Endothelial cell of umbilical vein (primary cell): ENCODE measurements at regions not wholly inside any gene's neighbourhood (a gene's known extent, or its start where the extent isn't known, plus 50 kb on each side); places are given as distances from the start of the nearest gene placed in this dataset.

ENCODE experiments used
- BruUV-seq: library from RNA; stranded (reverse); fragments of 400-500 nt; replicated peaks from 2 replicates; lab custom pipeline; 2021; lab: Mats Ljungman, UMichigan
- CTCF ChIA-PET: fragments of 300-600, 350-600 bp; sonication (Branson Sonifier 250); formaldehyde crosslinking; loops from one replicate; lab custom pipeline; 2021; ENCODE audit warnings: antibody characterized with exemption, inconsistent platforms; lab: Charles Lee
- POLR2A ChIA-PET: fragments of 300-600, 350-600 bp; sonication (Branson Sonifier 250); formaldehyde crosslinking; loops from one replicate; lab custom pipeline; 2021; ENCODE audit warnings: antibody characterized with exemption, inconsistent platforms; lab: Charles Lee
- DNase-seq: peaks from one replicate; pipeline ENCODE4 v3.0.0-alpha.2; 2011; ENCODE audit warnings: low read depth, low spot score
- FAIRE-seq: peaks from 2 replicates; lab custom pipeline; 2011; peaks lifted over from hg19 to GRCh38; lab: Jason Lieb, UNC
- H2AFZ ChIP-seq: 2 replicates; pipeline ENCODE4 v1.6.0; 2012; ENCODE audit warnings: low read depth, low read length, control low read depth, inconsistent platforms
- H3K27ac ChIP-seq: 2 replicates; pipeline ENCODE4 v1.5.1; 2011; ENCODE audit warnings: low read depth, mild to moderate bottlenecking, control low read depth, low read length, moderate library complexity; ENCODE audit not compliant: insufficient read depth
- H3K27me3 ChIP-seq, 2 experiments: 2 replicates each; pipeline versions ENCODE4 v1.6.0 to v1.6.1; 2011; ENCODE audit warnings: low read length in 2 of 2, mixed read lengths in 1 of 2; ENCODE audit not compliant: control insufficient read depth in 2 of 2, insufficient read depth in 2 of 2
- H3K36me3 ChIP-seq, 2 experiments: 2 replicates in 1 of 2; 3 replicates in 1 of 2; pipeline ENCODE4 v1.5.1; 2011; ENCODE audit warnings: low read length in 2 of 2, mild to moderate bottlenecking in 1 of 2, moderate library complexity in 1 of 2; ENCODE audit not compliant: control insufficient read depth in 2 of 2, insufficient read depth in 2 of 2; ENCODE audit errors: extremely low read depth in 1 of 2
- H3K4me1 ChIP-seq: 3 replicates; pipeline ENCODE4 v1.5.1; 2011; ENCODE audit warnings: mild to moderate bottlenecking, low read length; ENCODE audit not compliant: control insufficient read depth, insufficient read depth; ENCODE audit errors: extremely low read depth
- H3K4me2 ChIP-seq: 2 replicates; pipeline ENCODE4 v1.6.1; 2011; ENCODE audit warnings: low read length, control low read depth, mixed read lengths; ENCODE audit not compliant: insufficient read depth
- H3K4me3 ChIP-seq, 3 experiments: fragments of 200-600 bp in 1 of 3; sonication (generic), shearing (Covaris generic) in 1 of 3; replicated peaks in 1 of 3; 2 replicates each; pipeline ENCODE4 v1.5.1; 2011 to 2016; ENCODE audit warnings: control low read depth in 3 of 3, low read length in 3 of 3, mild to moderate bottlenecking in 2 of 3, inconsistent platforms in 1 of 3, low read depth in 1 of 3, moderate library complexity in 1 of 3; ENCODE audit not compliant: insufficient read depth in 1 of 3
- H3K79me2 ChIP-seq: 2 replicates; pipeline ENCODE4 v1.6.0; 2012; ENCODE audit warnings: low read length, inconsistent platforms; ENCODE audit not compliant: control insufficient read depth, insufficient read depth
- H3K9ac ChIP-seq: replicated peaks from 2 replicates; pipeline ENCODE3; 2011; ENCODE audit warnings: low read length, control low read depth; ENCODE audit not compliant: insufficient read depth; ENCODE audit errors: extremely low read depth
- H3K9me1 ChIP-seq: replicated peaks from 3 replicates; pipeline ENCODE4 v1.6.0; 2011; ENCODE audit warnings: mild to moderate bottlenecking, low read length; ENCODE audit not compliant: control insufficient read depth, insufficient read depth; ENCODE audit errors: extremely low read depth
- H3K9me3 ChIP-seq: replicated peaks from 2 replicates; pipeline ENCODE4 v1.5.1; 2012; ENCODE audit warnings: low read length, inconsistent platforms; ENCODE audit not compliant: control insufficient read depth, insufficient read depth
- H4K20me1 ChIP-seq: replicated peaks from 2 replicates; pipeline ENCODE3; 2011; ENCODE audit warnings: mild to moderate bottlenecking, low read length; ENCODE audit not compliant: control insufficient read depth, insufficient read depth; ENCODE audit errors: extremely low read depth
- EZH2 ChIP-seq: IDR thresholded peaks from 2 replicates; pipeline ENCODE4 v1.6.1; 2012; ENCODE audit warnings: borderline replicate concordance, low read depth, mild to moderate bottlenecking, moderate library complexity, low read length, inconsistent platforms; ENCODE audit not compliant: severe bottlenecking
- FOS ChIP-seq: IDR thresholded peaks from 2 replicates; pipeline ENCODE4 v1.6.1; 2011; ENCODE audit warnings: mild to moderate bottlenecking, low read length, moderate library complexity, borderline replicate concordance; ENCODE audit not compliant: insufficient read depth
- GATA2 ChIP-seq: IDR thresholded peaks from 2 replicates; pipeline ENCODE4 v1.7.0; 2011; ENCODE audit warnings: low read depth, mild to moderate bottlenecking, moderate library complexity, mixed read lengths, low read length; ENCODE audit not compliant: insufficient read length, insufficient read depth
- JUN ChIP-seq: IDR thresholded peaks from 2 replicates; pipeline ENCODE4 v1.6.1; 2011; ENCODE audit warnings: borderline replicate concordance, low read depth; ENCODE audit not compliant: insufficient read length, insufficient read depth
- MYC ChIP-seq: IDR thresholded peaks from one replicate; pipeline ENCODE4 v1.6.1; 2011; ENCODE audit warnings: mild to moderate bottlenecking, low read depth, low read length
- POLR2A ChIP-seq: IDR thresholded peaks from 2 replicates; pipeline ENCODE4 v1.6.1; 2012; ENCODE audit warnings: low read depth, mild to moderate bottlenecking, control low read depth, low read length
- POLR2AphosphoS5 ChIP-seq: IDR thresholded peaks from 2 replicates; pipeline ENCODE4 v1.6.1; 2012; ENCODE audit warnings: low read depth, mild to moderate bottlenecking, control low read depth, low read length, moderate library complexity; ENCODE audit not compliant: insufficient read depth
- dilution Hi-C: fragments of 300-500 bp; cut with MboI; formaldehyde crosslinking; loops from one replicate; pipeline ENCODE4 v1.15.0; 2019; ENCODE audit warnings: low sequenced_read_pairs; ENCODE audit not compliant: extremely low pct_ligation_motif_present
- intact Hi-C: fragments of 100-400 bp; cut with micrococcal nuclease; formaldehyde crosslinking; loops from one replicate; pipeline ENCODE4 v1.10.0; 2022
- TF ChIP-seq, protein P1 (sequence below), 2 donors: IDR thresholded peaks; 1 replicate in 1 of 2; 2 replicates in 1 of 2; pipeline ENCODE4 v1.5.1; 2011; ENCODE audit warnings: low read length in 2 of 2, mild to moderate bottlenecking in 2 of 2, moderate library complexity in 2 of 2, control low read depth in 1 of 2, inconsistent platforms in 1 of 2, low read depth in 1 of 2; ENCODE audit not compliant: insufficient read depth in 1 of 2; ENCODE audit errors: extremely low read depth in 1 of 2
- TF ChIP-seq, protein P2 (sequence below): IDR thresholded peaks from 2 replicates; pipeline ENCODE4 v1.6.1; 2011; ENCODE audit not compliant: insufficient read depth, insufficient read length

DNA sequence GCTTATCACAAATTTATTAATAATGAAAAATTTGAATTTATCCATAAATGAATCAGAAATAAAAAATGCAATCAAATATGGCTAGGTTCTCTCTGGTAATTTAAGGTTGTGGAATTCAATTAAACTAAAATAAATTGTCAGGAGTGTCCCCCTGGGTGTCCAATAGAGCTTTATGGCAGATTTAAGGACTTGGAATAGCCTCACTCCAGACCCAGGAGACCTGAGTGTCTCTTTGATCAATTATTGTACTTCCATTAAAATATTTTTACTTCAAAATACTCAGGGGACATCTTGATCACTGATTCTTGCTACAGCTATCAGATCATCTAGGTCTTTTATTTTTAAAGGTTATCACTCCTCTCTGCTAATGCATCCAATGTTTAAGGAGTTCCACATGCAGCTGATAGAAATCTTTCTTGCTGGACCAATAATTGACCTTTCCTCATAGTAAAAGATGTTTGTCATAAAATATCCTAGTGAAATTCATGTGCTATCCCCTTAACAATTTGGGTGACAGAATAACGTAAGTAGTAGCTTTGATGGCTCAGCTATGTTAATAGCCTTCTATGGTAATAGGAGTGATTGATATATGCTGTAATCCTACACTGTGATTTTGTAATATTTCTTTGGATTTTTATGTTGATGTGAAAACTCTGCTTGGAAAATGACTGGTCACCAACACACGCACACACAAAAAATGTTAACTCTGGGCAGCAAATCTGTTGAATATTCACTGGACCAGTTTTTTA is 395.3 kb downstream of the NYAP2 start:
- no peaks in the 10 kb centered on the region for H3K9me1 ChIP-seq
- BruUV-seq: no TSS peak
- no peak for DNase-seq
- H2AFZ ChIP-seq: no peak overlapping the region
- no peak overlapping the region for H3K27ac ChIP-seq
- TF ChIP-seq FOS (no peak), GATA2 (no peak), MYC (no peak), EZH2 (no peak), POLR2AphosphoS5 (no peak), JUN (no peak), POLR2A (no peak)
- TF ChIP-seq, protein P1, sequence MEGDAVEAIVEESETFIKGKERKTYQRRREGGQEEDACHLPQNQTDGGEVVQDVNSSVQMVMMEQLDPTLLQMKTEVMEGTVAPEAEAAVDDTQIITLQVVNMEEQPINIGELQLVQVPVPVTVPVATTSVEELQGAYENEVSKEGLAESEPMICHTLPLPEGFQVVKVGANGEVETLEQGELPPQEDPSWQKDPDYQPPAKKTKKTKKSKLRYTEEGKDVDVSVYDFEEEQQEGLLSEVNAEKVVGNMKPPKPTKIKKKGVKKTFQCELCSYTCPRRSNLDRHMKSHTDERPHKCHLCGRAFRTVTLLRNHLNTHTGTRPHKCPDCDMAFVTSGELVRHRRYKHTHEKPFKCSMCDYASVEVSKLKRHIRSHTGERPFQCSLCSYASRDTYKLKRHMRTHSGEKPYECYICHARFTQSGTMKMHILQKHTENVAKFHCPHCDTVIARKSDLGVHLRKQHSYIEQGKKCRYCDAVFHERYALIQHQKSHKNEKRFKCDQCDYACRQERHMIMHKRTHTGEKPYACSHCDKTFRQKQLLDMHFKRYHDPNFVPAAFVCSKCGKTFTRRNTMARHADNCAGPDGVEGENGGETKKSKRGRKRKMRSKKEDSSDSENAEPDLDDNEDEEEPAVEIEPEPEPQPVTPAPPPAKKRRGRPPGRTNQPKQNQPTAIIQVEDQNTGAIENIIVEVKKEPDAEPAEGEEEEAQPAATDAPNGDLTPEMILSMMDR (IDR thresholded peaks at IDR 0.05; ENCODE audit: extremely low read depth in 1 of 2, insufficient read depth in 1 of 2, low read depth in 1 of 2, low read length in 2 of 2): no peak
- TF ChIP-seq, protein P2, sequence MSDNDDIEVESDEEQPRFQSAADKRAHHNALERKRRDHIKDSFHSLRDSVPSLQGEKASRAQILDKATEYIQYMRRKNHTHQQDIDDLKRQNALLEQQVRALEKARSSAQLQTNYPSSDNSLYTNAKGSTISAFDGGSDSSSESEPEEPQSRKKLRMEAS: no peak
- no peaks in the 10 kb centered on the region for H3K79me2 ChIP-seq
- dilution Hi-C loops (no loop called here), intact Hi-C loops (no loop called here)
- ChIA-PET CTCF (interaction anchor here (1.2 to 1.3 kb wide), 2 partner anchors 129 to 1008 kb away, joined by 3 read pairs; no protein-coding TSS in a partner anchor), POLR2A (no interaction called here)
- FAIRE-seq: no peak
- no peaks in the 10 kb centered on the region for H3K4me1 ChIP-seq
- H3K9me3 ChIP-seq: no peaks in the 10 kb centered on the region
- H3K27me3 ChIP-seq: peaks cover under 1% of the 10 kb centered on the region in 2 experiments
- H3K4me3 ChIP-seq: no peak overlapping the region
- H3K4me2 ChIP-seq: no peak overlapping the region
- no peaks in the 10 kb centered on the region for H4K20me1 ChIP-seq
- H3K36me3 ChIP-seq: no peaks in the 10 kb centered on the region
- no peak overlapping the region for H3K9ac ChIP-seq
